ENCODE measurements at regions not wholly inside any gene's neighbourhood (a gene's known extent, or its start where the extent isn't known, plus 50 kb on each side); places are given as distances from the start of the nearest gene placed in this dataset.

DNA sequence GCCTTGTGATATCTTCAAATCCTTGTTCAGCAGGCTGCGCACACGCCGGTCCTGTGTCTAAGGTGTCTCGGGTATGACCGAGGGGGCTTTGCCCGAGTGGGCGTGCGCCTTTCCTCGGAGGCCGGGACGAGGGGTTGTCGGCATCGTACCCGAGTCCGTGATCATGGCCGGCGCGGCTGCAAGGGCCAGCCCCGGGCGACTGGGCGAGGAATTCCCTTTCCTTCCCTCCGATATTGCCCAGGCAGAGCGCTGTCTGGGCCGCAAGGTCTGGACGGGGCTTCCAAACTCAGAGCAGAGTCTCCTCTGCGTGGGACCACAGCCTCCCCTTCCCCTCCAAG is 59.7 kb downstream of the ZNF467 start:
- TF ChIP-seq, protein P1, sequence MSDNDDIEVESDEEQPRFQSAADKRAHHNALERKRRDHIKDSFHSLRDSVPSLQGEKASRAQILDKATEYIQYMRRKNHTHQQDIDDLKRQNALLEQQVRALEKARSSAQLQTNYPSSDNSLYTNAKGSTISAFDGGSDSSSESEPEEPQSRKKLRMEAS (IDR thresholded peaks at IDR 0.05) = no peak
- TF ChIP-seq TAF1 (conservative IDR thresholded peaks at IDR 0.05) = no peak
- TF ChIP-seq RAD21 (IDR thresholded peaks at IDR 0.05) = no peak
- TF ChIP-seq CTCF (IDR thresholded peaks at IDR 0.05; ENCODE audit: low read depth, low read length, missing input control) = no peak
- no peak for TF ChIP-seq EGR1 (IDR thresholded peaks at IDR 0.05; ENCODE audit: low read depth in 2 of 2)
- no peak for TF ChIP-seq HNF4A (conservative IDR thresholded peaks at IDR 0.05)
- TF ChIP-seq YY1 (IDR thresholded peaks at IDR 0.05) = no peak
